ENCODE measurements at regions not wholly inside any gene's neighbourhood (a gene's known extent, or its start where the extent isn't known, plus 50 kb on each side); places are given as distances from the start of the nearest gene placed in this dataset.

DNA sequence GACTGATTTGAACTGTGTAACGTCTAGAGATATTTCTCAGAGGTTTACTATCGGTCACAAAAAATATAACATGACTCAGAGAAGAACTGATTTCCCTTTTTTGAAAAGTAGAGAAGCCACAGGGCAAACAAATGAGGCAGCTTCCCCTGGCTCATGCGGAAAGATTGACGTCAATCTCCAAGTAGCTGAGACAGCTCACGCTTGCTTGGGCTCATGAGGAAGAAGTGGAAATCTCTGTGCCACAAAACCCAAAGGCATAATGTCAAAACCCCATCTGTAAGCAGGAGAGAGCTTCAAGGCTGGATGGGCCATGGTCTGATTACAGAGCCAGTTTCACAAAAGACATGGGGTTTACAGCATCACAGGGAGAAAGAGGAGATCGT is 188.1 kb downstream of the ARL4C start:
- TF ChIP-seq EZH2phosphoT487 (IDR thresholded peaks at IDR 0.05; ENCODE audit: borderline replicate concordance, low read length) = no peak
- TF ChIP-seq, protein P1, sequence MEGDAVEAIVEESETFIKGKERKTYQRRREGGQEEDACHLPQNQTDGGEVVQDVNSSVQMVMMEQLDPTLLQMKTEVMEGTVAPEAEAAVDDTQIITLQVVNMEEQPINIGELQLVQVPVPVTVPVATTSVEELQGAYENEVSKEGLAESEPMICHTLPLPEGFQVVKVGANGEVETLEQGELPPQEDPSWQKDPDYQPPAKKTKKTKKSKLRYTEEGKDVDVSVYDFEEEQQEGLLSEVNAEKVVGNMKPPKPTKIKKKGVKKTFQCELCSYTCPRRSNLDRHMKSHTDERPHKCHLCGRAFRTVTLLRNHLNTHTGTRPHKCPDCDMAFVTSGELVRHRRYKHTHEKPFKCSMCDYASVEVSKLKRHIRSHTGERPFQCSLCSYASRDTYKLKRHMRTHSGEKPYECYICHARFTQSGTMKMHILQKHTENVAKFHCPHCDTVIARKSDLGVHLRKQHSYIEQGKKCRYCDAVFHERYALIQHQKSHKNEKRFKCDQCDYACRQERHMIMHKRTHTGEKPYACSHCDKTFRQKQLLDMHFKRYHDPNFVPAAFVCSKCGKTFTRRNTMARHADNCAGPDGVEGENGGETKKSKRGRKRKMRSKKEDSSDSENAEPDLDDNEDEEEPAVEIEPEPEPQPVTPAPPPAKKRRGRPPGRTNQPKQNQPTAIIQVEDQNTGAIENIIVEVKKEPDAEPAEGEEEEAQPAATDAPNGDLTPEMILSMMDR (IDR thresholded peaks at IDR 0.05; ENCODE audit: low read depth, low read length, poor library complexity, severe bottlenecking) = no peak
